ENCODE measurements at regions not wholly inside any gene's neighbourhood (a gene's known extent, or its start where the extent isn't known, plus 50 kb on each side); places are given as distances from the start of the nearest gene placed in this dataset.

- no peak for DNase-seq
- intact Hi-C loops (cut with DNase I), result no loop called here
Observed at GRCh38 chrX:6472652-6473342, 62.1 kb downstream of the VCX3A start.

GRCh38 chrX:6468706-6469105, 66.2 kb downstream of the VCX3A start:
- DNase-seq, result no peak
- intact Hi-C loops (cut with DNase I), result no loop called here

GRCh38 chrX:6465756-6466155, 69.2 kb downstream of the VCX3A start:
- intact Hi-C loops (cut with DNase I), result no loop called here
- no peak for DNase-seq

- no peak for DNase-seq
- intact Hi-C loops (cut with DNase I), result no loop called here
Observed at GRCh38 chrX:6464726-6465125, 70.2 kb downstream of the VCX3A start.

GRCh38 chrX:6460893-6461490, 73.9 kb downstream of the VCX3A start:
- no peak for DNase-seq
- intact Hi-C loops (cut with DNase I), result no loop called here

GRCh38 chrX:6456196-6456595, 78.7 kb downstream of the VCX3A start:
- intact Hi-C loops (cut with DNase I), result no loop called here
- no peak for DNase-seq

- no peak for DNase-seq
- intact Hi-C loops (cut with DNase I), result no loop called here
Observed at GRCh38 chrX:6449946-6450345, 85.0 kb downstream of the VCX3A start.

GRCh38 chrX:6448003-6448402, 86.9 kb downstream of the VCX3A start:
- DNase-seq, result peak in 2 of 10 donors; percentile 6 to 18
- intact Hi-C loops (cut with DNase I), result no loop called here

GRCh38 chrX:6446582-6446981, 88.3 kb downstream of the VCX3A start:
- DNase-seq, result no peak
- intact Hi-C loops (cut with DNase I), result no loop called here

- no peak for DNase-seq
- intact Hi-C loops (cut with DNase I), result no loop called here
Observed at GRCh38 chrX:6440648-6441047, 94.3 kb downstream of the VCX3A start.

- DNase-seq, result no peak
- intact Hi-C loops (cut with DNase I), result no loop called here
Observed at GRCh38 chrX:6432226-6432625, 102.7 kb downstream of the VCX3A start.

- intact Hi-C loops (cut with DNase I), result no loop called here
Observed at GRCh38 chrX:6407542-6407941, 127.4 kb downstream of the VCX3A start.

GRCh38 chrX:6386837-6387236, 148.1 kb downstream of the VCX3A start:
- intact Hi-C loops (cut with DNase I), result no loop called here
- DNase-seq, result no peak

More at GRCh38 chrX:6407542-6407941, 127.4 kb downstream of the VCX3A start:
- no peak for DNase-seq

- intact Hi-C loops (cut with DNase I), result no loop called here
- DNase-seq, result no peak
Observed at GRCh38 chrX:6384921-6385320, 150.0 kb downstream of the VCX3A start.

- intact Hi-C loops (cut with DNase I), result no loop called here
Observed at GRCh38 chrX:6384371-6384770, 150.5 kb downstream of the VCX3A start.

GRCh38 chrX:6383917-6384316, 151.0 kb downstream of the VCX3A start:
- intact Hi-C loops (cut with DNase I), result no loop called here
- no peak for DNase-seq

More at GRCh38 chrX:6384371-6384770, 150.5 kb downstream of the VCX3A start:
- DNase-seq, result peak in 3 of 10 donors; percentile 9 to 79 (median 22)

GRCh38 chrX:6383488-6383887, 151.4 kb downstream of the VCX3A start:
- intact Hi-C loops (cut with DNase I), result no loop called here
- no peak for DNase-seq

- intact Hi-C loops (cut with DNase I), result no loop called here
- no peak for DNase-seq
Observed at GRCh38 chrX:6382284-6382683, 152.6 kb downstream of the VCX3A start.

- DNase-seq, result no peak
- intact Hi-C loops (cut with DNase I), result no loop called here
Observed at GRCh38 chrX:6377103-6377764, 148.6 kb upstream of the NLGN4X start.

- no peak for DNase-seq
- intact Hi-C loops (cut with DNase I), result no loop called here
Observed at GRCh38 chrX:6374556-6374955, 145.9 kb upstream of the NLGN4X start.

- intact Hi-C loops (cut with DNase I), result no loop called here
Observed at GRCh38 chrX:6372981-6373380, 144.3 kb upstream of the NLGN4X start.

GRCh38 chrX:6371353-6371752, 142.7 kb upstream of the NLGN4X start:
- intact Hi-C loops (cut with DNase I), result no loop called here

More at GRCh38 chrX:6372981-6373380, 144.3 kb upstream of the NLGN4X start:
- no peak for DNase-seq

More at GRCh38 chrX:6371353-6371752, 142.7 kb upstream of the NLGN4X start:
- no peak for DNase-seq

All from posterior cingulate gyrus (tissue), 11 donors.